ENCODE measurements at regions not wholly inside any gene's neighbourhood (a gene's known extent, or its start where the extent isn't known, plus 50 kb on each side); places are given as distances from the start of the nearest gene placed in this dataset.

DNA sequence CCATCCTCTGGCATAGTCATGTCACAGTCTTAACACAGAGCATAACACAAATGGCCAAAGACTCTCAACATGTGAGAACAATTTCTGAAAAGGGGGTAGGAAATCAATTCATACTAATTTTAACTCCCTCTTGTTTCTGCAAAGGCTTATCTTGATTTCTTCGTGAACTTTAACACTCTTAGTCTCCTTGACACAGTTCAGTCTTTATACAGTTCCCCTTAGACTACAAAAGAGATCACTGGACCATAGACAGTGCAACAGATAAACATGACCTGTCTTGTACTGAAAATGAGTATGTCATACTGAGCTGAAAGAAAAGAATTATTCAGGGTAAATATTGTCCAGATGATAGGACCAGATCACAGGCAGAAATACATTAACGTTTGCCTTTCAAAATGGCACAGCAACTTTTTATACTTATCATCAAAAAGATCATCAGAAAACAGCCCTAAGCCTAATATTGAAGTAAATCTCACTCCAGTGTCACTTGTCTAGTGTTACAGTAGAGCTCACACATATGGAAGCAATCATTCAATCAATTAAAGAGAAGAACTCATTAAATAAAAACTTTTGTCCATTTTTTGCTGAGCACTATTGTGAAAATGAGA, 56.4 kb upstream of the VRK2 start:
- no peak for TF ChIP-seq POLR2A (IDR thresholded peaks at IDR 0.05)
- TF ChIP-seq, protein P1, sequence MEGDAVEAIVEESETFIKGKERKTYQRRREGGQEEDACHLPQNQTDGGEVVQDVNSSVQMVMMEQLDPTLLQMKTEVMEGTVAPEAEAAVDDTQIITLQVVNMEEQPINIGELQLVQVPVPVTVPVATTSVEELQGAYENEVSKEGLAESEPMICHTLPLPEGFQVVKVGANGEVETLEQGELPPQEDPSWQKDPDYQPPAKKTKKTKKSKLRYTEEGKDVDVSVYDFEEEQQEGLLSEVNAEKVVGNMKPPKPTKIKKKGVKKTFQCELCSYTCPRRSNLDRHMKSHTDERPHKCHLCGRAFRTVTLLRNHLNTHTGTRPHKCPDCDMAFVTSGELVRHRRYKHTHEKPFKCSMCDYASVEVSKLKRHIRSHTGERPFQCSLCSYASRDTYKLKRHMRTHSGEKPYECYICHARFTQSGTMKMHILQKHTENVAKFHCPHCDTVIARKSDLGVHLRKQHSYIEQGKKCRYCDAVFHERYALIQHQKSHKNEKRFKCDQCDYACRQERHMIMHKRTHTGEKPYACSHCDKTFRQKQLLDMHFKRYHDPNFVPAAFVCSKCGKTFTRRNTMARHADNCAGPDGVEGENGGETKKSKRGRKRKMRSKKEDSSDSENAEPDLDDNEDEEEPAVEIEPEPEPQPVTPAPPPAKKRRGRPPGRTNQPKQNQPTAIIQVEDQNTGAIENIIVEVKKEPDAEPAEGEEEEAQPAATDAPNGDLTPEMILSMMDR (IDR thresholded peaks at IDR 0.05) = no peak
- peaks cover 0 to 6% of the 10 kb centered on the region in 2 donors for H3K4me1 ChIP-seq (replicated peaks in 1 of 2)
- intact Hi-C loops (cut with DNase I) = no loop called here
- no peaks in the 10 kb centered on the region for H3K36me3 ChIP-seq (replicated peaks in 1 of 2)
- H3K27ac ChIP-seq = no peak overlapping the region
- 28 to 41% (median 38%) methylated on average over 2 of the region's 2 CpGs for WGBS, 4 donors
- peak in 1 of 7 donors; percentile 4 for DNase-seq
- H3K9me3 ChIP-seq (replicated peaks in 1 of 3) = no peaks in the 10 kb centered on the region
- H3K27me3 ChIP-seq = no peaks in the 10 kb centered on the region
- no peak overlapping the region for H3K4me3 ChIP-seq

Small RNAs in the stretch of these regions (small RNA-seq; reads per million reads assigned to genes)
- gene PPIAP63 = 0 reads per million in 2 donors
- gene RF00592 = 0 reads per million in 2 donors
